Right lobe of liver (tissue), 4 donors: ENCODE measurements at regions not wholly inside any gene's neighbourhood (a gene's known extent, or its start where the extent isn't known, plus 50 kb on each side); places are given as distances from the start of the nearest gene placed in this dataset.

Experiments
- POLR2A ChIP-seq: fragments of 450-650 bp; IDR thresholded peaks from one replicate; pipeline ENCODE4 v1.6.1; 2017; ENCODE audit warnings: antibody characterized with exemption, mild to moderate bottlenecking
- TF ChIP-seq, protein P1 (sequence below), 4 donors: fragments of 200-600 bp in 3 of 4; fragments of 450-650 bp in 1 of 4; IDR thresholded peaks; one replicate each; pipeline versions ENCODE4 v1.5.1 to v1.8.0; 2016 to 2022; ENCODE audit warnings: antibody characterized with exemption in 4 of 4, mild to moderate bottlenecking in 2 of 4
- donor health status: DM: no; HTN: no; CAD: no.
- donor health status: DM: no; HTN: no; CAD: no.
- donor health status: DM: no; HTN: yes; CAD: no.

DNA sequence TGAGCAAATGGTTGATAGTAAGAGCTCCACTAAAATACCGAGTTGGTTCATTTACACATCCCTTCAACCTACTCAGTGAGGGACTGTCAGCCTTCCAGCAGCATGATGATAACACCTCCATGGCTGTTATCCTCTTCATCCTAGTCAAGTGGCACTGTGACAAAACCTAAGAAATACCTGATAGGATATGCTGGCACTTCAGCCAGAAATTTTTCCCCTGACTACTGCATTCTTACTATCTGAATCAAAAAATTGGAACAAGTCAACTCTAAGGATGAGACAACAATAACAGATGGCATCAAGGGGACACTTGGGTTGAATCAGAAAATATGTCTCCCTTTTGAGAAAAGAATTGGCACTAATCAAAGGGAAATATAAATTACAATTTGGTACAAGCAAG lies 193.9 kb downstream of the KCTD12 start:
- TF ChIP-seq, protein P1, sequence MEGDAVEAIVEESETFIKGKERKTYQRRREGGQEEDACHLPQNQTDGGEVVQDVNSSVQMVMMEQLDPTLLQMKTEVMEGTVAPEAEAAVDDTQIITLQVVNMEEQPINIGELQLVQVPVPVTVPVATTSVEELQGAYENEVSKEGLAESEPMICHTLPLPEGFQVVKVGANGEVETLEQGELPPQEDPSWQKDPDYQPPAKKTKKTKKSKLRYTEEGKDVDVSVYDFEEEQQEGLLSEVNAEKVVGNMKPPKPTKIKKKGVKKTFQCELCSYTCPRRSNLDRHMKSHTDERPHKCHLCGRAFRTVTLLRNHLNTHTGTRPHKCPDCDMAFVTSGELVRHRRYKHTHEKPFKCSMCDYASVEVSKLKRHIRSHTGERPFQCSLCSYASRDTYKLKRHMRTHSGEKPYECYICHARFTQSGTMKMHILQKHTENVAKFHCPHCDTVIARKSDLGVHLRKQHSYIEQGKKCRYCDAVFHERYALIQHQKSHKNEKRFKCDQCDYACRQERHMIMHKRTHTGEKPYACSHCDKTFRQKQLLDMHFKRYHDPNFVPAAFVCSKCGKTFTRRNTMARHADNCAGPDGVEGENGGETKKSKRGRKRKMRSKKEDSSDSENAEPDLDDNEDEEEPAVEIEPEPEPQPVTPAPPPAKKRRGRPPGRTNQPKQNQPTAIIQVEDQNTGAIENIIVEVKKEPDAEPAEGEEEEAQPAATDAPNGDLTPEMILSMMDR (IDR thresholded peaks at IDR 0.05): no peak
- TF ChIP-seq POLR2A: no peak
